ENCODE measurements at regions not wholly inside any gene's neighbourhood (a gene's known extent, or its start where the extent isn't known, plus 50 kb on each side); places are given as distances from the start of the nearest gene placed in this dataset.

DNA sequence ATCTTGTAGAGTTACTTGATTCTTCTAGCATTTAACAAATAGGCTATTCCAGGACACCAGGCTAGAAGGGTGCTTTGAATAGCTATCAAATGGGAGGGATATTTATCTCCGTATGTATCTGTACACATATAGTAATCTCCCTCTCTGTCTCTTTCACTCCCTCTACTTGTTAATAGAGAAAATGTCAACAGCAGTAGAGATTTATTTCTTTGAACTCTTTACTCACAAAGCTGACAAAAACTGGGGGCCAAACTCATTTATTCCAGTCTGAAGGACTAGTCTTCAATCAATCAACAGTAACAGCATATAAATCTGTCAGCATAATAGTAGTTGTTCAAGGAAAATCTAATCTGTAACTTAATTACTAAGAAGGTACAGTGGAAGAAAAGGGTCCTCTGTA lies 78.2 kb upstream of the FER start:
- no peak for TF ChIP-seq EZH2 (optimal IDR thresholded peaks at IDR 0.05; ENCODE audit: low read depth, low read length)
- TF ChIP-seq, protein P1, sequence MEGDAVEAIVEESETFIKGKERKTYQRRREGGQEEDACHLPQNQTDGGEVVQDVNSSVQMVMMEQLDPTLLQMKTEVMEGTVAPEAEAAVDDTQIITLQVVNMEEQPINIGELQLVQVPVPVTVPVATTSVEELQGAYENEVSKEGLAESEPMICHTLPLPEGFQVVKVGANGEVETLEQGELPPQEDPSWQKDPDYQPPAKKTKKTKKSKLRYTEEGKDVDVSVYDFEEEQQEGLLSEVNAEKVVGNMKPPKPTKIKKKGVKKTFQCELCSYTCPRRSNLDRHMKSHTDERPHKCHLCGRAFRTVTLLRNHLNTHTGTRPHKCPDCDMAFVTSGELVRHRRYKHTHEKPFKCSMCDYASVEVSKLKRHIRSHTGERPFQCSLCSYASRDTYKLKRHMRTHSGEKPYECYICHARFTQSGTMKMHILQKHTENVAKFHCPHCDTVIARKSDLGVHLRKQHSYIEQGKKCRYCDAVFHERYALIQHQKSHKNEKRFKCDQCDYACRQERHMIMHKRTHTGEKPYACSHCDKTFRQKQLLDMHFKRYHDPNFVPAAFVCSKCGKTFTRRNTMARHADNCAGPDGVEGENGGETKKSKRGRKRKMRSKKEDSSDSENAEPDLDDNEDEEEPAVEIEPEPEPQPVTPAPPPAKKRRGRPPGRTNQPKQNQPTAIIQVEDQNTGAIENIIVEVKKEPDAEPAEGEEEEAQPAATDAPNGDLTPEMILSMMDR (IDR thresholded peaks at IDR 0.05; ENCODE audit: low read length), result no peak
